Stimulated activated CD8-positive, alpha-beta memory T cell treated with anti-CD3 and anti-CD28 coated beads, Interleukin-15, amount 100 ng/mL, for 48 hours (primary cell): ENCODE measurements at regions not wholly inside any gene's neighbourhood (a gene's known extent, or its start where the extent isn't known, plus 50 kb on each side); places are given as distances from the start of the nearest gene placed in this dataset.

Source experiments
- DNase-seq, 2 donors: peaks; one replicate each; pipeline ENCODE4 v3.0.0-alpha.2; 2020; ENCODE audit warnings: low read depth in 2 of 2

DNA sequence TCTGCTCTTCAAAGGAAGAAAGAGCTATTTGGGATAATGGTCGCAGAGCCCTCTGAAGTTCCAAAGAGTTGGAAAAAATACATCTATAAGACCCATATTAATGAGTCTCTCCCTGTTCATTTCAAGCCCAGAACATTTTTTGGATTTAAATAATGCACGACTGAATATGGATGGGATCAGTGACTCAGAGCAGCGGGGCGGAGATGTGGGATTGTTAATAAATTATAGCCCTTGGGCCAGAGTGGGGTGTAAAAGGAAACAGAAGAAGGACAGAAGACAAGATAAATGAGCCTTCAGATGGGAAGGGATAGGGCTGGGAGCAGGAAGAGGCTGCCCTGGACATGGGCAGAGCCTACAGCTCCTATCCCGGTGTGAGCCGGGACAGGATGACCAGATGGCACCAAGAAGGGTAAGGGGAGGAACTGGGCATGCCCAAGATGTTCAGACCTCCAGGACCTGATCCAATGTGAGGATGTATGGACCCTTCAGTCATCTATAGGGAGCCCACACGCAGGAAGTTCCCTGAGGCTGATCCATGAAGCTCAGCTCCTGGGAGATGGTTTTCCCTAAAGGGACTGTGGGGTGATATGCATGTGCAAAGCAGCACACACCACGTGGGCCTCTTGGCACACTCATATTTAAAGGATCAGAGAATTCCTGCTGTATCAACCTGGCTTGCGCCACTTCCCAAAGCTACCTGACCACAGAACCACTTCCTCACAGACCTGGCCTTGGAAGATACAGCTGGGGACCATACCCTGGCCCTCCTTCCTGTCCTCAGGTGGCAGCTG lies 96.1 kb upstream of the PLXNA4 start:
- no peak for DNase-seq

DNA sequence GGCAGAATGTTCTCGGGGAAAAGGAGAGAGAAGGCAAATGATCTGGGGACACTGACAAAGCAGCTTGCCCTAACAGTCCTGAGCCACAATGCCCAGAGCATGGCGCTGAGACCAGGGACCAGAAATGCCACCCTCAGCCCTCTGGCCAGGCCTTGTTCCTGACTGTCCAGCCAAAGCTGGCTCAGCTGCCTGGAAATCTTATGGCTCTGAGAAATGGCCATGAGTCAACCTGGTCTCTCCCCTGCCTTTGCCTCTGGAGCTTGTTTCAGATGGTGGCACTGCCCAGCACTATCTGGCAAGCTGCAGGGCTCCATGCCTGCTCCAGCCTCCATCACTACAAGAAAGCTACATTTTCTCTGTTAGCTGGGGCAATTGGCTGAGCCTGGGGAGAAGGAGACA lies 90.5 kb upstream of the PLXNA4 start:
- no peak for DNase-seq

DNA sequence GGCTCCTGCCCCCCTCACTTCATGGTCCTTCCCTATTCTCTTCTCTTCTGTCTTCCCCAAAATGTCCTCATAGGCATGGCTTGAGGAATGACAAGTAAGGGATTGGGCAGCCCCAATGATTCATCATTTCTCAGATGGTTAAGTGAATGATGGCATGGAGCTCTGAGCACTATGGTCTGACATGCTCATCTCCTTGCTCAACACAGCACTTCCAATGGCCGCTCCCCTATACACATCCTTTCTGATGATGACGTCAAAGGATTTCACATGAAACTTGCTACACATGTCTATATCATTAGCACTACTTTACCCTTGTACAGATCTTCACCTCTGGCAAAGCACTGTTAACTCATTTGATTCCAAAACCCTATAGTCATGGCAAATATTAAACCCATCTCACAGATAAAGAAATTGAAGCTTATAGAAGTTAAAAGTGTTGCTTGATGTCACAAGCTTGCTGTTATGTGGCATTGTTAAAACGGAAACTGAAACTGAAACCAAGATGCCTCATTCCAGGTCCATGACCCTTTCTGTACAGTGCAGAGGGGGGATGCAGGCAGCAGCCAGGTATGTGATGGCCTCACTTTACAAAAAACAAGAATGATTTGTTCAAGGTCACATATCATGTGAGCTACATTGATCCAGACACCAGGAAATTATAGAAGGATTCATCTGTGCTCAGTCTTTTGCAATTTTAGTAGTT lies 90.0 kb upstream of the PLXNA4 start:
- no peak for DNase-seq

DNA sequence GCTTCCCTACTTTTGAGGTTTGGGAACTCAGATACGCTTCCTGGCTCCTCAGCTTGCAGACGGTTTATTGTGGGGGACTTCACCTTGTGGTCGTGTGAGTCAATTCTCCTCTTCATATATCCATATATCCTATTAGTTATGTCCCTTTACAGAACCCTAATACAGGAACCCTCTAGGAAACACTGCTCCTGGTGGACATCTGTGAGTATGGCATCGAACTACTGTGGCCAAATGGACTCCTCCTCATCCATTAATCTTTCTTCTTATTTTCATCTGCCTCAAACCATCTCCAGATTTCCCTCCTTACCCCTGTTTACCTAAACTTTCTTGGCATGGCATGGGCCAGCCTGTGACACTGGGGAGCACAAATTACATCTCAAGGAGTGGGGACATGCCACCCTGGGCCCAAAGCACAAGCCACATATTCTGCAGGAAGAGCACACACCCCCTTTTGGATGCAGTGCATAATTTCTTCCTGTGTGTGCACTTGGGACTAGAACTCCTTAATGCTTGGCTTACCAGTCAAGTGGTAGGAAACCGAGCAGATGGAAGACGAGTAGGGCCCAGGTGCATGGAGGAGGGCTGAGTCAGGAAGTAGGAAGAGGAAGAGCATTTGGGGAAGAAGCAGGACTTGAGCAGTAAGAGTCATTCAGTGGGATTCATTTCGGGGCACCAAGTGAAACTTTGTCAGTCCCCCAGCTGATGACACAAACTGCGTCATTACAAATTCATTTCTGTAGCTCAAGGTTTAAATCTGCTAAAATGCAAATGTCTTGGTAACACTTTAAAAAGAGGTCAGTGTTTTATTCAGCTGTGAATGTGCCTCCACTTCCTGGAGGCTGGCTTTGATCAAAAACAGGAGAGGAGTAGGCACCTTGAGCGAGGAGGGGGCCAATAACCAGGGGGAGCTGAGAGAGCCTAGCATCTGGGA lies 80.8 kb upstream of the PLXNA4 start:
- DNase-seq: no peak

DNA sequence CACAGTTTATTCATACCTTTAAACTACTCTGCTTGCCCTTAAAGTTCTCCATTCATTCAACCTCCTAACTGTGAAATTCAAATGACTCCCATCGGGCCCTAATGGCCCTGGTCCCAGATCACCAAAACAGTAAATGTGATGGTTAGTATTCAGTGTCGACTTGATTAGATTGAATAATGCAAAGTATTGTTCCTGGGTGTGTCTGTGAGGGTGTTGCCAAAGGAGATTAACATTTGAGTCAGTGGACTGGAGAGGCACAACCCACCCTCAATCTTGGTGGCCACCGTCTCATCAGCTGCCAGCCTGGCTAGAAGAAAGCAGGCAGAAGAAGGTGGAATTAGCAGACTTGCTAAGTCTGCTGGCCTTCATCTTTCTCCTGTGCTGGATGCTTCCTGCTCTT lies 80.1 kb upstream of the PLXNA4 start:
- DNase-seq: no peak

DNA sequence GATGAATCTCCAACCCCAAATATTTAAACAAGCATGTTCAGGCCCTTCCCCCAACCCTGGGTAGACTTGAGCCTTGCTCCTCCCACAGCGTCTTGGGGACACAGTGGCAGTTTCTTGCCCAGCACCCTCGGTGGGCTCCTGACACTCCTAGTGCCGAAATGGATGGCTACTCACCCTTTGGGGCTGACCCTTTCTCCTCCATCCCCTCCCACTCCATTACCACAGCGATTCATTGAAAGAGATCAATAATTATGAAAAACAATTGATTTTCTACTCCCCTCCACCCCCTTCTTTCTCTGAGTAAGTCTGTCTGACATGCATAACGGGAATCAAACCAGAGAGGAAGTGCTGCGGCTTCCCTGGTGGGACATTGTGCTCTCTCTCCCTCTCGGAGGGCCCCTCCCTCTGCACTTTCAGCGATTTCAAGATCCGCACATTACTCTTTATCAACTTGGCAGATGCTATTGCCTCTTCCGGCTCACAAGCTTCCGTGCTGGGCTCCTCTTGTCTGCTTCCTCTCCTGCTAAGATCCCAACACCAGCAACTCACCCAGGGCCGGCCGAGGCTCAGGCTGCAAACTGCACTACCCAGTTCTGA lies 79.0 kb upstream of the PLXNA4 start:
- DNase-seq: peak; percentile 28 to 44

DNA sequence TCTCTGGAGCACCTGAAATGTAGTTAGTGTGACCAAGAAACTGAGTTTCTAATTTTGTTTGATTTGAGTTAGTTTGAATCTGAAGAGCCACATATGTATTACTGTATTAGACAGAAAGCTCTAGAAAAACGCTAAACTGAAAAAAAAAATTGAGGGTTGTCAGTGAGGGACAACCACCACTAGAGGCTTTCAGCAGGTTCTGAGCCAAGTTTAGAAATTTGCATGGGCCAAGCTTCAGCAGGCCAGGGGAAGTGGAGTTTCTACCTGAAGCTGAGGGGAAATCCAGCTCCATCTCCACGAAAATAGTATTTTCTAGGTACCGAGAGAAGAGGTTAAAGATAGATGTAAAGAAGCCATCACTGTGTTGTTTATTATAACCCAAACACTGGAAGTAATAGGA lies 77.9 kb upstream of the PLXNA4 start:
- no peak for DNase-seq

DNA sequence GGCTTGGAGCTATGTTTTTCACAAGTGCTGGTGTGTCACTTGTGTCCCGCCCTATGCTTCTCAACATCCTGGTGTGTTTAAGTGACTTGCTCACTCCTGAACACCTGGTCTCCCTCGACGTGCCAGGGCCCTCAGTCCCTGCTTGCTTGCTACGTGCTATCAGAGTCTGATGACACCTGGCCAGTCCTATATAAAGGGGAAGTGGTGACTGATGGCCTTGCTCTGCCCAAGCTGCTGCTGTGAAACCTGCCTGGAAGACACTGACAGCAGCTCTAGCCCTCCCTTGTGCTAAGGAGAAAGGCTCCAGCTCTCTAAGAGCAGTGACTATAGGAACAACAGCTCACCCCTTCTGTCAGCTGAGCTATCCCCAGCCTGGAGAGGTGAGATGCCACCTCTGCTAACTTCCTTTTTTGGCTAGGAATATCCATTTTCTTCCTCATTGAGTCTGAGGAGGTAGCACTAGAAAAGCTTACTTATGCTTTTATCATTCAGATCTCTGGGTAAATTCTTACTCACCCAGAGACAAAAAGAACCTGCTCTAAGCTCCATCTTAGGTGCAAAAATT lies 77.2 kb upstream of the PLXNA4 start:
- no peak for DNase-seq

DNA sequence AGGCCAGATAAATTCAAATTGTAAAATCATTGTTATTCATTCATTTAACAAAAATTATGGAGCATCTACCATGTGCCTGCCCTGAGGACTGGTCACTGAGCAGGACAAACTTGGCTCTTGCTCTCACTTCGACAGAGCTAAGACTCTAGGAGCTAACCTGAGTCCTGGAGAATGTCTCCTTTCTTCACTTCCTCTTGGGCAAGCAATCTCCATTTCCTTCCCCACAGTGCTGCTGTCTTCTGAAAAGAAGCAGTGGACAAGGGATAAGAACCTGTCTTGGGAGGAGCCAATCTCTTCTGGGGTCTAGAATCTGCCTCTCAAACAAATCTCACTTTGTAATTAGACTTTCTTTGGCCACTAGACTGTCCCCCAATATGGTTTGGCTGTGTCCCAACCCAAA lies 76.2 kb upstream of the PLXNA4 start:
- no peak for DNase-seq

DNA sequence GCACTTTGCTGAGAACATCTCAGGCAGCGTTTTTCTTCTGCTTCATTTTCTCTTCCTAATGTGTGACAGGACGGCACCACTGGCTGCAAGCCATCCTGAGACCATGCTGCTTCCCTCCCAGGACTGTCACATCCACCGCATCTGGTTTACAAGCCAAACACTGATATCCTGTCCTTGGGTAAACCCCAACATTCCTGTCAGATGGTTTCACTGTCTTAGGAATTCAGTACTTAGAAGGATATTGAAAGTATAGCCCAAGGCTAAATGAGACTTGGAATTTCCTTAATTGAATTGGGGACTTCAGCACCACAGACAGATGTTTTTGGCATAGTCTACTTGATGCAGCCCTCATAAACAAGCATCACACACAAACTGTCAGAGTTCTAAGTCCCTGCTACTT lies 74.2 kb upstream of the PLXNA4 start:
- DNase-seq: no peak

DNA sequence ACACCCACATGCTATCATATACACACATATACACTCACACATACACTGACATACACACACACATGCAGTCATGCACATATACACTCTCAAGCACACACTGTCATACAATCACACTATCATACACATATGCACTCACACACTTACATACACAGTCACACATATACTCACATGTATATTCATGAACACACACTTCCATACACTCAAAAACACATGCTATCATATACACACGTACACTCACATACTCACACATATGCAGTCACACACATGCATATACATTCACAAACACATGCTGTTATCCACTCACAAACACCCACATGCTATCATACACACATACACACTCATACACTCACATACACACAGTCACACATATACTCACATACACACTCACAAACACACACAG lies 71.0 kb upstream of the PLXNA4 start:
- DNase-seq: no peak

DNA sequence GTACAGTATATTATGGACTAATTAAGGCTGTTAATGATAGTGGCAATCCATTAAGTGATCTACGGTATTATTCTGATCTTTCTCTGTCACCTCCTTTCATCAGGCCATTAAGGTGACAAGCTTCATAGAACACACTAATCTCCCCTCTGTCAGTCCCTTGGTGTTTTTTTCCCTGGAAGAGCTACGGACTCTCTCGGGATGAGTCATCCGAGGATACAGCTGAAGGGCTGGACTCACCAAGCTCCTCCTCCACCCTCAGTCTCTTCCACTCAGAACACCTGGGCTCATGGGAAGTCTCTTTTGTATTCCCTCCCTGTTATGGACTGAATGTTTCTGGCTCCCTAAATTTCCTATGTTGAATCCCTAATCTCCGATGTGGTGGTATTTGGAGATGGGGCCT lies 69.8 kb upstream of the PLXNA4 start:
- DNase-seq: no peak

DNA sequence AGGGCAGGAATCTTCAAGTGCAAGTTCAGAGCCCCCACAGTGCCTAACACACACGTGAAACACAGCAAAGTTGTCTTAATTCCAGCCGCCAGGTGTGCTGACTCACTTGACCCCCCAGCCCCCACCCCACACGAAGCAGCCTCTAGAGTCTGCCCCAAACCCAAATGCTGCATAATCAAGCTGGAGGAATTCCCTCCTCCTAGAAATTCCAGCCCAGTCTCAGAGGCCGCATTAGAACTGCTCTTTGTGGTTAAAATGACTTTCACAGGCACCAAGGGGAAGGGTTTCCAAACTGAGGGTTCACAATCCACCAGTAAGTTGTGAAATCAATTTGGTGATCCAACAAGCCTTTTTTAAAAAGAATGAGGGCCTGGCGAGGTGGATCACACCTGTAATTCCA lies 67.0 kb upstream of the PLXNA4 start:
- no peak for DNase-seq

DNA sequence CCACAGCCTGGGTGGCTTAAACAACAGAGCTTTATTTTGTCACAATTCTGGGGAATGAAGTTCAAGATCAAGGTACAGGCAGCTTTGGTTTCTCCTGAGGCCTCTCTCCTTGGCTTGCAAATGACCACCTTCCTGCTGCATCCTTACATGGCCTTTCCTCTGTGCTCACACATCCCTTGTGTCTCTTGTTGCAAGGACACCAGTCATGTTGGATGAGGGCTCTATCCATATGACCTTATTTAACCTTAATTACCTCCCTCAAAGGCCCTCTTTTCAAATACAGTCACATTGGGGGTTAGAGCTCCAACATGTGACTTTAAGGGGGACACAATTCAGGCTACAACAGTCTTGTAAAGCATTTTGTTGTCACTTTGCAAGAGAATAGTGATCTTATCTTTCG lies 65.0 kb upstream of the PLXNA4 start:
- no peak for DNase-seq

DNA sequence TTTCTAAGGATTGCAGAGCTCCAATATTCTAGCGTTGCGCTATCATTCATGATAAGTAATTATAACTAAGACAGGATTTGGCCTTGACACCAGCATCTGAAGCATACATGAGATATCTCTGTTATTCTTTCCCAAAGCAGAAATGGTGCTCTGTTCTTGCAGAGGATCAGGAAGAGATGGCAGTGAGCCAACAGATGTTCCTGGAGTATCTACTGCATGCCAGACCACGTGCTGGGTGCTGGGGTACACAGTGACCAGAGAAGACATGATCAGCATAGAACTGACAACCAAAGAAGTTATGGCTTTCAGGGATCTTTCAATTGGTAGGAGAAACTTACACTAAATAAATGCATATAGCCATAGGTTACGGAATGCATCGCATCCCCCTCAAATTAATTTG lies 63.7 kb upstream of the PLXNA4 start:
- no peak for DNase-seq

DNA sequence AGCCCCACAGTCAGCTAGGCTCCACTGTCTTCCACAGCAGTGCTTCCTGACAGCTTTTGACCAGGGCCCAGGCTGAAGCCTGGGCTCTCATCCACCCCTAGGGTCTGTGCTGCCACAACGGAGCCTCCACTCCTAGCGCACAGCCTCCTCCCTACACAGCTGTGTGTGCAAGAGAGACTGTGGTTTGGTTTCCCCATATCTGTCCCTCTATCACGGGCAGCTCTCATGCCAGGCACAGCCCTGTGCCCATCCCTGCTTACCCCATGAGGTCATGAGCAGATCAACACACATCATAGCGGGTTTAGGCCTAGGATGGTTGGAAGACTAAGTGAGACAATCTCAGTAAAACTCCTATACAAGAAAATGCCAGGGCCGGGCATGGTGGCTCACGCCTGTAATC lies 61.7 kb upstream of the PLXNA4 start:
- DNase-seq: no peak

DNA sequence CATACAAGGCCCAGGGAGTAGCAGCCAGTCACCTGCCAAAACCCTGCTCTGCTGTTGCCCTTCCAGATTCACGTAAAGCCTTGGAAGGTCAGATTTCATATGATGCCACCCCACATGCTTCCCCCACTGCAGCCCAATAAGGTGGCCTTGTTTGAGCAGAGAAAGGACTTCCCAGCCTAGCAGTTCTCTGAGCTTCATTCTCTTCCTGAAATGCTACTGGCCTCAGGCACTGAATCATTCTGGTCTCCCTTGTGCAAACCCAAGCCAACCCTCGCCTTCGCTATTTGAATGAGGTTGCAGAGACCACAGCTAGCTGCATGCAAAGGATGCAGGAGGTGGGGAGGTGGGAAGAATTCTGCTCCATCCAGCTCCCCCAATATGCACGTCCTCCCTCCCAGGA lies 60.3 kb upstream of the PLXNA4 start:
- DNase-seq: no peak

DNA sequence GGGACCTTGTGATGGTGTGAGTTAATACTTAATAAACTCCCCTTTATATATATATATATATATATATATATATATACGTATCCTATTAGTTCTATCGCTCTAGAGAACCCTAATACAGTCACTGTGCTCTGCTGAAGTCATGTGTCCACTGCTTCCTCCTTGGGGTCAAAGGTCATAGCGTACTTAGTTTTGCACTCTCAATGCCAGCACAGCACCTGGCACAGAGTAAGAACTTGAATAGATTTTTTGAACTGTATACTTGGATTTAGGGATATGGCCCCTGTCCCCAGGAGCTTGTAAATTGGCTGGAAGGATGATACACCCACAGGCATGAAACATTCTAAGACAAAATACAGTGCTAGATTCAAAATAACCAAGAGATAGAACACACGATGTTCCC lies 58.9 kb upstream of the PLXNA4 start:
- DNase-seq: no peak

DNA sequence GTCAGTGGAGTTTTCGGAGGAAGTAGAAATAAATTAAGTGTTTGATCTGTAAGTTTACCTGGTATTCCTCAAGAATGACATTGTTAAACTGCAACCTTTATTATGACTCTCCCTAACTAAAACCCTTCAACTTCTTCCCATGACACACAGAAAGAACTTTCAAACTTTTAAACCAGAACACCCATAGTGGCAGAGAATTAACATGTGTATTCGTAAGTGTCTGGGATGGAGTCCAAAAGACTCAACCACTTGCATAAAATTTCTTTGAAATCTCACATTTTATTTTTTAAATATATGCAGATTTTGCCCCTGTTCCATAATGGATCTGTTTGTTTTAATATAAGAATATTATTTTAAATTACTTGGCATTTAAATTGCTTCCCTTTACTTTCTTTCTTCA lies 54.6 kb upstream of the PLXNA4 start:
- DNase-seq: no peak
